ENCODE measurements at regions not wholly inside any gene's neighbourhood (a gene's known extent, or its start where the extent isn't known, plus 50 kb on each side); places are given as distances from the start of the nearest gene placed in this dataset.

DNA sequence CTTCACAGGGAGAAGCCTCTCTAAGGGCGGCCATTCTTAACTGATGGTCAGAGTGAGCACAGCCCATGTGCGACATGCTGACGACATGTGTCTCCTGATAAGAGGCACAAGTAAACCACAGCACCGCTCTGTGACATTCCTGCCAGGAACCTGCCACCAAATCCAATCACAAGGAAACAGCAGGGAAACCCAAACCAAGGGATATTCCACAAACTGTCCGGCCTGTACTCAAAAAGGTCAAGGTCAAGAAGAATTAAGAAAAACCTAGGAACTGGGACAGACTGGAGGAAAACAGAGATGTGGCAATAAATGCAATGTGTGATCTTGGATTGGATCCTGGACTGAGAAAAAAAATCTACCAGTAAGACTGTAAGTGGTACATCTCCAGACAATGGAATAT is 91.9 kb downstream of the SYNE3 start:
- Histone ChIP-seq H3K27ac (ENCODE audit: insufficient read depth, low read depth, low read length) (no peak overlapping the region), H3K4me2 (ENCODE audit: insufficient read depth, low read length) (no peak overlapping the region), H3K4me1 (ENCODE audit: control insufficient read depth, extremely low read depth, insufficient read depth, low read length) (no peaks in the 10 kb centered on the region), H3K27me3 (ENCODE audit: control insufficient read depth in 2 of 2, insufficient read depth in 2 of 2, low read length in 2 of 2) (no peaks in the 10 kb centered on the region), H3K9me3 (replicated peaks; ENCODE audit: control insufficient read depth, insufficient read depth, low read length) (no peaks in the 10 kb centered on the region), H3K9ac (replicated peaks; ENCODE audit: extremely low read depth, insufficient read depth, low read length) (no peak overlapping the region), H4K20me1 (replicated peaks; ENCODE audit: control insufficient read depth, extremely low read depth, insufficient read depth, low read length) (no peaks in the 10 kb centered on the region), H2AFZ (ENCODE audit: low read depth, low read length) (no peak overlapping the region), H3K4me3 (replicated peaks in 1 of 3; ENCODE audit: insufficient read depth in 1 of 3, low read depth in 1 of 3, low read length in 3 of 3) (no peak overlapping the region), H3K79me2 (ENCODE audit: control insufficient read depth, insufficient read depth, low read length) (no peaks in the 10 kb centered on the region), H3K36me3 (ENCODE audit: control insufficient read depth in 2 of 2, extremely low read depth in 1 of 2, insufficient read depth in 2 of 2, low read length in 2 of 2) (no peaks in the 10 kb centered on the region), H3K9me1 (replicated peaks; ENCODE audit: control insufficient read depth, extremely low read depth, insufficient read depth, low read length) (no peaks in the 10 kb centered on the region)
- POLR2A ChIA-PET: no interaction called here
- TF ChIP-seq, protein P1, sequence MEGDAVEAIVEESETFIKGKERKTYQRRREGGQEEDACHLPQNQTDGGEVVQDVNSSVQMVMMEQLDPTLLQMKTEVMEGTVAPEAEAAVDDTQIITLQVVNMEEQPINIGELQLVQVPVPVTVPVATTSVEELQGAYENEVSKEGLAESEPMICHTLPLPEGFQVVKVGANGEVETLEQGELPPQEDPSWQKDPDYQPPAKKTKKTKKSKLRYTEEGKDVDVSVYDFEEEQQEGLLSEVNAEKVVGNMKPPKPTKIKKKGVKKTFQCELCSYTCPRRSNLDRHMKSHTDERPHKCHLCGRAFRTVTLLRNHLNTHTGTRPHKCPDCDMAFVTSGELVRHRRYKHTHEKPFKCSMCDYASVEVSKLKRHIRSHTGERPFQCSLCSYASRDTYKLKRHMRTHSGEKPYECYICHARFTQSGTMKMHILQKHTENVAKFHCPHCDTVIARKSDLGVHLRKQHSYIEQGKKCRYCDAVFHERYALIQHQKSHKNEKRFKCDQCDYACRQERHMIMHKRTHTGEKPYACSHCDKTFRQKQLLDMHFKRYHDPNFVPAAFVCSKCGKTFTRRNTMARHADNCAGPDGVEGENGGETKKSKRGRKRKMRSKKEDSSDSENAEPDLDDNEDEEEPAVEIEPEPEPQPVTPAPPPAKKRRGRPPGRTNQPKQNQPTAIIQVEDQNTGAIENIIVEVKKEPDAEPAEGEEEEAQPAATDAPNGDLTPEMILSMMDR (IDR thresholded peaks at IDR 0.05; ENCODE audit: extremely low read depth in 1 of 2, insufficient read depth in 1 of 2, low read depth in 1 of 2, low read length in 2 of 2): no peak
- TF ChIP-seq EZH2 (IDR thresholded peaks at IDR 0.05; ENCODE audit: borderline replicate concordance, low read depth, low read length, severe bottlenecking): no peak
- TF ChIP-seq JUN (IDR thresholded peaks at IDR 0.05; ENCODE audit: borderline replicate concordance, insufficient read depth, insufficient read length, low read depth): no peak
- TF ChIP-seq GATA2 (IDR thresholded peaks at IDR 0.05; ENCODE audit: insufficient read depth, insufficient read length, low read depth, low read length): no peak
- TF ChIP-seq, protein P2, sequence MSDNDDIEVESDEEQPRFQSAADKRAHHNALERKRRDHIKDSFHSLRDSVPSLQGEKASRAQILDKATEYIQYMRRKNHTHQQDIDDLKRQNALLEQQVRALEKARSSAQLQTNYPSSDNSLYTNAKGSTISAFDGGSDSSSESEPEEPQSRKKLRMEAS (IDR thresholded peaks at IDR 0.05; ENCODE audit: insufficient read depth, insufficient read length): no peak
- TF ChIP-seq MYC (IDR thresholded peaks at IDR 0.05; ENCODE audit: low read depth, low read length): no peak
- no peak for TF ChIP-seq POLR2AphosphoS5 (IDR thresholded peaks at IDR 0.05; ENCODE audit: insufficient read depth, low read depth, low read length)
- TF ChIP-seq FOS (IDR thresholded peaks at IDR 0.05; ENCODE audit: borderline replicate concordance, insufficient read depth, low read length): no peak
- TF ChIP-seq POLR2A (IDR thresholded peaks at IDR 0.05; ENCODE audit: low read depth, low read length): no peak
- no TSS peak for BruUV-seq (replicated peaks)
- no peak for FAIRE-seq
- intact Hi-C loops (cut with micrococcal nuclease) (loop anchor here (10.0 kb wide), 1 partner anchor 650 kb away; the partner anchor contains the start of gene GSC), dilution Hi-C loops (cut with MboI; ENCODE audit: extremely low pct_ligation_motif_present, low sequenced_read_pairs) (no loop called here)
- CTCF ChIA-PET: no interaction called here
- DNase-seq (ENCODE audit: low read depth, low spot score): no peak

Data from endothelial cell of umbilical vein (primary cell).